ENCODE measurements at regions not wholly inside any gene's neighbourhood (a gene's known extent, or its start where the extent isn't known, plus 50 kb on each side); places are given as distances from the start of the nearest gene placed in this dataset.

DNA sequence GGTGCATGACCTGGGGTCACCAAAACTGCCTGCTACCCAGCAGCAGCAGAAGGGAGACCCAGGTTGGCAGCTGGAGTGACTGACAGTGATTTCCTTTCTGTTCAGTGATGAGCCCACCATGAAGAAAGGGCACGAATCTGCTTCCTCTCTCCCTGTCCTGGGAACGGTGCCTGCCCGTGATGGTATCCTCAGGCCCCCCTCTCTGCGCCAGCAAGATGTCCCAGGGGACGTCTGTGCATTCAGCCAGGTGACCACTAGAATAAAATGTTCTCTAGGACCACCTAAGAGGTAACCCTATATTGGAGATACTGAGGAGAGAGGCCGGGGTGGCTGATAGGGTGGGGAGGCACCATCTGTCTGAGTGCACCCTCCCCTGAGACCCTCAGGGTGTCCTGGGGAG is 294.7 kb downstream of the QKI start:
- CTCF ChIA-PET = no interaction called here

DNA sequence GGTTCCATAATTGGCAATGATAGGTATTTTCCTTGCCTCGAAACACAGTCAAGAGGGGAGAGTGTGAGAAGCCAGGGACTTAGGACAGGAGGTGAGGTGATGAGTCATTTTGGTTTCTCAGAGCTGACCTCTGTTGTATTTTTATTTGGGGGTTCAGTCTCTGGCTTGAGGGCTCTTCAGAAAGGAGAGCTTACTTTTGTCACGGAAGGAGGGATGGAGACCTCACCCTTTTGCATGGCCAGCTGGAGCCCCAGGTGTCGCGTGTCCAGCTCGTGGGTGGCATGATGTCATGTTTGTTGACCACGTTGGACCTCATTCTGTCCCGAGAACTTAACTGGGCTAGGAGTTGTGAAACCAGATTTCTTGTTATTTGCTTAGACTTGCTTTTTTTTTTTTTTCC is 293.9 kb downstream of the QKI start:
- POLR2A ChIA-PET = no interaction called here

More for the DNA sequence above, 294.7 kb downstream of the QKI start:
- TF ChIP-seq TARDBP (IDR thresholded peaks at IDR 0.05) (no peak), CTBP1 (IDR thresholded peaks at IDR 0.05; ENCODE audit: borderline replicate concordance) (no peak), ARNT (IDR thresholded peaks at IDR 0.05) (no peak)
- no peak for DNase-seq (ENCODE audit: extremely low spot score)
- POLR2A ChIA-PET = no interaction called here

DNA sequence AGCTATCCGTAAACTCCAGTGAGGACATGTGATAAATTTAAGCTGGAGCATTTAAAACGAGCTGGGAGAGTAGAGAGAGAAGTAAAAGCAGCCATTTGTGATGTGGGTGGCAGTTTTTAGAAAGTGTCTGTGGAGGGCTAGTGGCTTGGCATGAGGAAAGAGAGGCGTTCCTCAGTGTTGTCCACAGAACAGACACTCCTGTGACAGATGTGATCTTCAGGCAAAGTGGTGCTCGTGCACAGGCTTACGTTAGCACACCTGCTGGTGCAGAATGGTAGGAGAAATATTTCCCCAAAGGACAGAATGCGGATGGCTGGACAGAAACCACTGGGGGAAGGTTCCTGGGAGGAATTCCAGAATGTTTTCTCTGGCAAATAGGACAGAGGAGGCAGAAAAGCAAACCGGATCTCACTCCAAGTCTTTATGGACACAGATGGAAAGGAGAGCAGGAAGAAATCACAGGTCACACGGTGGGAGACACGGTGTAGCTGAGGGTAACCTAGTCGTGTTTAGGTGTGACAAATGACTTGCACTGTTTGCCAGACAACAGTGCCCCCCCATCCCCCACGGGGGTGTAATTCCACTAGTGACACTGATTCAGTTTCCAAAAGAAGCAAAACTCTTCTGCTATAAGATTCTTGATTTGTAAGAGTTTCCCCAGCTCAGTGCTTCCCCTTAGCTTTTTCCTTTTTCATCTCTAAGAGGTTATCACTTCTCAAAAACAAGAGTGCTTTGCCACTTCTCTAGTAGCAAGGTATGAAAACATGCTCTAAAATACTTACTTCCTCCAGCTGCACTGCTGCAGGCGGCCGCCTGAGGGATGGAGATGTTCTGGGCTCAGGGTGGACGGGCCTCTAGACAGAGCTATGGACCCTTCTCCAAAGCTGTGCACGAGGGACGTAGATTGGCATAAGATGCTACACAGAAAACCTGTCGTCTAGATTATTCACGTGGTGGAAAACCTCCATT is 293.2 kb downstream of the QKI start:
- TF ChIP-seq FOXK2 (IDR thresholded peaks at IDR 0.05) (no peak), ARNT (IDR thresholded peaks at IDR 0.05) (no peak), FOXA1 (IDR thresholded peaks at IDR 0.05) (no peak)
- ChIA-PET CTCF (interaction anchor here (0.6 kb wide), 1 partner anchor 406 kb away, joined by 3 read pairs; no protein-coding TSS in a partner anchor), POLR2A (no interaction called here)
- DNase-seq (ENCODE audit: extremely low spot score) = no peak

More for the DNA sequence above, 293.9 kb downstream of the QKI start:
- TF ChIP-seq ELF4 (IDR thresholded peaks at IDR 0.05) (no peak), HDGF (IDR thresholded peaks at IDR 0.05; ENCODE audit: borderline replicate concordance) (no peak), L3MBTL2 (conservative IDR thresholded peaks at IDR 0.05) (no peak), TARDBP (IDR thresholded peaks at IDR 0.05) (no peak), BHLHE40 (IDR thresholded peaks at IDR 0.05; ENCODE audit: borderline replicate concordance) (no peak)
- CTCF ChIA-PET = no interaction called here
- DNase-seq (ENCODE audit: extremely low spot score) = no peak

DNA sequence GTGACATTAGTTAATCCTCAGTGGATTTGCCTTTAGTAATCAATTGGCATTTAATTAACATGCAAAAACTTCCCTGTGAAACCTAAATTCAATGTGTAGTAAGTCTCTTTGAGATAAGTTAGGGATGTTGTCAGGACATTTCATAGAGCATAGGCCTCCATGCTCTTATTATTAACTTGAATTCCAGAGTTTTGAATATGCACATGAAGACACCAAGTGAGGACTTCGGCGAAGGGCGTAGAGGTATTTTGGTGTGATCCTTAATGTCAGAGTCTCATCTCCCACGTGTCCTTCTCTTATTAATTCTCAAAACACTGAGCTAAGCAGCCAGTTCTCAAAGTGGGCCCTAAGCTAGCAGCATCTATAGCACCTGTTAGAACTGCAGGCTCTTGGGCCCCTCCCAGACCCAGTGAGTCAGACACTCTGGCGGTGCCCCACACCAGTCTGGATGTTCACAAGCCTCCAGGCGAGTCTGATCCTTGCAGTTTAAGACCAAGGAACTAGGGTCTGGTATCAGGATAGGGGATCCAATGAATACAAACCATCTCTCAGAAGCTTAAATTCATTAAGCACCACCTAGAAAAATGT is 292.1 kb downstream of the QKI start:
- no peak for DNase-seq (ENCODE audit: extremely low spot score)
- TF ChIP-seq SUZ12 (IDR thresholded peaks at IDR 0.05) (no peak), LEF1 (IDR thresholded peaks at IDR 0.05; ENCODE audit: borderline replicate concordance) (no peak), ZNF384 (IDR thresholded peaks at IDR 0.05) (no peak), SP1 (IDR thresholded peaks at IDR 0.05) (no peak), ARNT (IDR thresholded peaks at IDR 0.05) (no peak), TARDBP (IDR thresholded peaks at IDR 0.05) (no peak), BHLHE40 (IDR thresholded peaks at IDR 0.05; ENCODE audit: borderline replicate concordance) (no peak), FOXA1 (IDR thresholded peaks at IDR 0.05) (no peak), ELF4 (IDR thresholded peaks at IDR 0.05) (no peak), L3MBTL2 (conservative IDR thresholded peaks at IDR 0.05) (no peak), FOXM1 (IDR thresholded peaks at IDR 0.05; ENCODE audit: borderline replicate concordance) (no peak), HDGF (IDR thresholded peaks at IDR 0.05; ENCODE audit: borderline replicate concordance) (no peak)
- ChIA-PET CTCF (no interaction called here), POLR2A (no interaction called here)

DNA sequence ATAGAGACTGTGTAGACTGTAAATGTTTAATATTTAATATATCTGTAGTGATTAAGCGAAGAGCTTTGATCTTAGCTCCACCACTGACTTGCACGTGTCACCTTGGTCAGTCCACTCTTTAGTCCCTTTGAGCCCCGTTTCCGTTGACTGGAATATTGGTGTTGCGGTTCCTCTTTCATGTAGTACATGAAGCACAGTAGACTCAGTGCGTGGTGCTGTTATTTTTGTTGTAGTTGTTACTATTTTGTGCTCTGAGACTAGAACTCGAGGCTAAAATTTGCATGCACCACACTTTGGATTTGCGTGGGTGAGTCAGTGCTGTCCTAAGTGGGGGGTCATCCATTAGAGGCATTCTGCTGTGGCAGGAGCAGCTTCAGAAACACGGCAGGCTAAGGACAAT is 291.4 kb downstream of the QKI start:
- CTCF ChIA-PET = no interaction called here
- no peak for TF ChIP-seq NFRKB (IDR thresholded peaks at IDR 0.05)
- TF ChIP-seq ZNF384 (IDR thresholded peaks at IDR 0.05) = no peak
- TF ChIP-seq, protein P1, sequence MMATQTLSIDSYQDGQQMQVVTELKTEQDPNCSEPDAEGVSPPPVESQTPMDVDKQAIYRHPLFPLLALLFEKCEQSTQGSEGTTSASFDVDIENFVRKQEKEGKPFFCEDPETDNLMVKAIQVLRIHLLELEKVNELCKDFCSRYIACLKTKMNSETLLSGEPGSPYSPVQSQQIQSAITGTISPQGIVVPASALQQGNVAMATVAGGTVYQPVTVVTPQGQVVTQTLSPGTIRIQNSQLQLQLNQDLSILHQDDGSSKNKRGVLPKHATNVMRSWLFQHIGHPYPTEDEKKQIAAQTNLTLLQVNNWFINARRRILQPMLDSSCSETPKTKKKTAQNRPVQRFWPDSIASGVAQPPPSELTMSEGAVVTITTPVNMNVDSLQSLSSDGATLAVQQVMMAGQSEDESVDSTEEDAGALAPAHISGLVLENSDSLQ (IDR thresholded peaks at IDR 0.05) = no peak
- no peak for TF ChIP-seq SP1 (IDR thresholded peaks at IDR 0.05)
- TF ChIP-seq CTBP1 (IDR thresholded peaks at IDR 0.05; ENCODE audit: borderline replicate concordance) = no peak
- TF ChIP-seq ELF4 (IDR thresholded peaks at IDR 0.05) = no peak
- no peak for TF ChIP-seq TARDBP (IDR thresholded peaks at IDR 0.05)
- no peak for TF ChIP-seq LEF1 (IDR thresholded peaks at IDR 0.05; ENCODE audit: borderline replicate concordance)
- TF ChIP-seq FOXM1 (IDR thresholded peaks at IDR 0.05; ENCODE audit: borderline replicate concordance) = no peak
- no peak for TF ChIP-seq FOXA1 (IDR thresholded peaks at IDR 0.05)
- no peak for TF ChIP-seq L3MBTL2 (conservative IDR thresholded peaks at IDR 0.05)
- TF ChIP-seq HDGF (IDR thresholded peaks at IDR 0.05; ENCODE audit: borderline replicate concordance) = no peak
- TF ChIP-seq FOXK2 (IDR thresholded peaks at IDR 0.05) = no peak
- no peak for TF ChIP-seq ARNT (IDR thresholded peaks at IDR 0.05)
- no peak for TF ChIP-seq BHLHE40 (IDR thresholded peaks at IDR 0.05; ENCODE audit: borderline replicate concordance)
- no peak for TF ChIP-seq SUZ12 (IDR thresholded peaks at IDR 0.05)
- no peak for DNase-seq (ENCODE audit: extremely low spot score)
- POLR2A ChIA-PET = no interaction called here

DNA sequence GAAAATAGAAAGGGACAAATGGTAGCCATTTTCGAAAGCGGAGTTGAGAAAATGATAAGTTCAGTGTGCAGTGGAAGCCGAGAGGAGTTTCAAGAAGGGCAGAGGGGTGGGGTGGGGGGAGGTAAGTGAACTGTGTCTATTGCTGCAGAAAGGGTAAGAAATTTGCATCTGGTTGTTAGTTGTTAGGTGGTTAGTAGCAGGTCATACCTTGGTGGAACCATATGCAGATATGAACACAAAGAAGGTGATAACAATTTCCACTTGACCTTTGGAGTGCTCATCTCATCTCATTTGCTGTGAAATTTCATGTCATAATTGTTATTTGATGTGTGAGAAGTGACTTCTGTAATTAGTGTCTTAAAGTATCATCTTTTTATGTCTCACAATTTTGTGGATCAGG is 288.2 kb downstream of the QKI start:
- POLR2A ChIA-PET = no interaction called here
- CTCF ChIA-PET = no interaction called here
- TF ChIP-seq LEF1 (IDR thresholded peaks at IDR 0.05; ENCODE audit: borderline replicate concordance) (no peak), L3MBTL2 (conservative IDR thresholded peaks at IDR 0.05) (no peak), TARDBP (IDR thresholded peaks at IDR 0.05) (no peak), SUZ12 (IDR thresholded peaks at IDR 0.05) (no peak), HDGF (IDR thresholded peaks at IDR 0.05; ENCODE audit: borderline replicate concordance) (no peak), FOXA1 (IDR thresholded peaks at IDR 0.05) (no peak), ELF4 (IDR thresholded peaks at IDR 0.05) (no peak), NFRKB (IDR thresholded peaks at IDR 0.05) (no peak), ZNF384 (IDR thresholded peaks at IDR 0.05) (no peak), SP1 (IDR thresholded peaks at IDR 0.05) (no peak), BHLHE40 (IDR thresholded peaks at IDR 0.05; ENCODE audit: borderline replicate concordance) (no peak), ARNT (IDR thresholded peaks at IDR 0.05) (no peak), FOXM1 (IDR thresholded peaks at IDR 0.05; ENCODE audit: borderline replicate concordance) (no peak), CTBP1 (IDR thresholded peaks at IDR 0.05; ENCODE audit: borderline replicate concordance) (no peak), FOXK2 (IDR thresholded peaks at IDR 0.05) (no peak)
- TF ChIP-seq, protein P1 (IDR thresholded peaks at IDR 0.05) = no peak
- no peak for DNase-seq (ENCODE audit: extremely low spot score)

All from HEK293T (cell line).